ENCODE measurements at regions not wholly inside any gene's neighbourhood (a gene's known extent, or its start where the extent isn't known, plus 50 kb on each side); places are given as distances from the start of the nearest gene placed in this dataset.
"Not testable (repeated sequence)": the region's sequence is repeated elsewhere in the genome, so short reads cannot be mapped to it uniquely, and the experiment has no call there.

DNA sequence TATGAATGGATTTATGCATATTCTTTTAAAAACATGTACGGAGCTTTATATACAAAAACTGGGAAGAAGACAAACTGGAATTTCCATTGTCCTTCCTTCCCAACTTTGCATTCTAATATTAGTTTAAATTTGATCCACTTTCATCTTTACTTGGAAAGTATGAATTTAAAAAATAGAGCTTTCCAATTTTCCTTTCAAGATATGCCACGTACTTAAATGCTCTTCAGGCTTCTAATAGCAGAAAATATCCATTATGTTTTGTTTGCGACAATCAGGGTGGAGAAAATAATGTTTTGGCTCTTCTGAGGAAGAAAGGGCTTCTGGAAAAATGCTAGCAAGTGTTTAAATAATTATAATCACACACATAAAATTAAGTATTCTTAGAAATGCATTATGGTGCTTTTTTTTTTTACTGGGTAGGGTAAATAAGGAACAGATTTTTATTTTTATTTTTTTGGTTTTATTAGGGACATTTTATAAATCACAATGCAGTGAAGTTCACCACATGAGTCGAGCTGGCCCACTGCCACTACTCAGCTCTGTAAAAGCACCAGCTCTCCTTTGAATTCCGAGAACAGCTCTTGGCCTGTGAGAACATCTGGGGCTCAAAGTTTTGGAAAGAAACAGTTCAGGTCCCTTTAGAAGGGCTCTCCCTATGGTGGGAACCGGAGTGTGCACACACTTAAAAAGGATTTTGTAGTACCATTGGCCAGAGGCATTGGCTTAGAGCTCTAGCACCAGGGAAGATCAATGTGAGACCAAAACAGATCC, 287.4 kb upstream of the LYPLAL1 start:
- no peak for DNase-seq

DNA sequence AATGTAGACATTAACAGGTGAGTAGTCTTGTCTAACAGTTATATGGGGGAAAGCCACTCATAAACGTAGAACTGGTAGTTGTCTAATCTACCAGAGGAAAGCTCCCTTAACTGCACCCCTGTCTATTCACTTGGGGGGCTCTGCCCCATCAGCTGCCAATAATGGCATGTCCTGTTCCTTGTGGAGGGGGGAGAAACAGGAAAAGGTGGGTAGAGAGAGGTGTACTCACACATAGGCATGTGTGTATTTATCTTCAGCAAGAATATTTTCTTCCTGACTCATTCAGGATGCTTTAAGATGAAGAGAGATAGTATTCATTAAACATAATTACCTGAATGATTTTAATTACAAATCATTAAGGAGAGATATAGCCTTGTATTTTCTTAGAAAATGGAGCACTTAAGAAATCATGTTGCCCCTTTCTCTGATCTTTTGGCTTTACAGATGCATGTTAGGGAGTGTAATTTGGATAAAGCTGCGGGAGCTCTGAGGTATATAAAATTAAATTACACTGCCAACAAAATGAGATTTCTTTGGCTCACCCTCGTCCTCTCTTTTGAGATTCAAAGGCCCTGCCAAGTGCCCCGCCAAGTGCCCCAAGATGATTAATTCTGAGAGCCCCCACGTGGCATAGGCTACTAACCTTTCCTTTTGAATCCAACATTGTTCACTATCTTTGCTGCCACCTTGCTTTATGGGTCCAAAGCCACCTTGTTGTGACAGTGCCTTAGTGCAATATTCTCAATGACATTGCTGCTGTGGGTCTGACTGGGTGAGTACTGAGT, 286.3 kb upstream of the LYPLAL1 start:
- DNase-seq, result no peak

DNA sequence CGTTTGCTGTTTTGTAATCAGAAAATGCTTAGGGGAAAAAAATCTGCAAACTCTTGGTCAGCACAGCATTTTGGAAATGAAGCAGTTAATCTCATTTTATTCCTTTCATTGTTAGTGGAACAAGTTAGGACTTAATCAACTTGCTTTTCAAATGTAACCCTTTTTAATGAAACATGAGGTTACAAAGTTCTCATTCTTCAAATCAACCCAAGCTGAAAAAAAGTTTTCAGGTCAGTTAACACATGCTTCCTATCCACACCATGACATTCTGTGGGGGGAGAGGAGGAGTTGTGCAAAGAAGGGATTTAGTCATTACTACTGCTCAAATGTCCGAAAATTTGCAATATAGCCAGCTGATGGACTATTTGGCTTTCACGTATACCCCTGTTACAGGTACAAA, 283.2 kb upstream of the LYPLAL1 start:
- DNase-seq, result no peak

DNA sequence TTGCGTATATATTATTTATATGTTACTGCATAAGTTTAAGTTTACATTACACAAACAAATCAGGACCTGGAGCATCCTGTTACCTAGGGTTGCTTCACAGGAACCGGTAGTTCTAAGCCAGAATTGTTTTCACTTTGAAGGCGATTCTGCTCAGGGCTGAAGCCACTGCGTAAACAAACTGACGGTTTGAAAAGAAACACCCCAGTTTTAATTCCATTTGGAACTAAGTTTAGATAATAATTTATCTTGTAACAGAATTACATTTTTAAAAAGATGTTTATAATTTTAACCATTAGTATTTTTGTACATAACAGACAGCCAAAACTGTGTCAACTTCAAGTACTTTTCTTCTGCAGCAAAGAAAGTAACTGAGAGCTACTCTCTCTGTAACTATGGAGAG, 282.1 kb upstream of the LYPLAL1 start:
- no peak for DNase-seq

- DNase-seq, result no peak
Measured at GRCh38 chr1:218895064-218895587, 278.6 kb upstream of the LYPLAL1 start.

GRCh38 chr1:218896202-218896601, 277.5 kb upstream of the LYPLAL1 start:
- no peak for DNase-seq

- DNase-seq, result no peak
Measured at GRCh38 chr1:218898921-218899320, 274.8 kb upstream of the LYPLAL1 start.

DNA sequence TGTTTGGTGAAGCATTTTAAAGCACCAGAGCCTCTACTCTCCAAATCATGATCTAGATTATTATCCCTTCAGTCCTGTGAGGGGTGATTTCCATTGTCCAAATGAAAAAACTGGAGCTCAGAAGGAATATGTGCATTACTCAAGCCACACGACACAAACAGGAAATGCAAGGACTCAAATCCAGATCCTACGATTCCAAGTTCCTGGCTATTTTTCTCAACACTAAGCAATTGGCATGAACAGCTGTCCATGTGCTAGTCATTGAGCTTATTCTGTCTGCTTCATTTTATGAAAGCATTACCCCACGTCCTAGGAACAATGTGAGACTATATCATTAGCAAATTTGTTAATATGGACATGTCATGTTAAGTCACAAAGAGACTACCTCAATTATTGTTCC, 273.1 kb upstream of the LYPLAL1 start:
- no peak for DNase-seq

GRCh38 chr1:218904416-218904815, 269.3 kb upstream of the LYPLAL1 start:
- no peak for DNase-seq

- DNase-seq, result no peak
Measured at GRCh38 chr1:218916720-218917119, 257.0 kb upstream of the LYPLAL1 start.

DNA sequence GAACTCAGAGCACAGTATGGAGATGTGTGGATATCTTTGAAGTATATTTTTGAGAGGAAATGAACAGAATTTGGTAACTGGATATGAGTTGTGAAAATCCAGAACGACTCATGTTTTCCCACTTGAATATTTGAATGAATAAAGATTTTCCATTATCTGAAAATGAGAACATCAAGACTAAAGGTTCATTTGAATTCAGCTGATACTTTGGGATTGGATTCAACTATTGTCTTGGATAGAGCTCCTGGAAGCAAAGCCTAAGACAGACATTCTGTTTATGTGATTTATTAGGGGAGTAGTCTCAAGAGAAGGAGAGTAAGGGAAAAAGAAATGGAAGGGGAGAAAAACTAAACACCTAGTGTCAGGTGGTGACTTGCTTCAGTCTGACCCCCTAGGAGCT, 256.0 kb upstream of the LYPLAL1 start:
- no peak for DNase-seq

- DNase-seq, result no peak
Measured at GRCh38 chr1:218925777-218926176, 247.9 kb upstream of the LYPLAL1 start.

- DNase-seq, result no peak
Measured at GRCh38 chr1:218926631-218927030, 247.0 kb upstream of the LYPLAL1 start.

DNA sequence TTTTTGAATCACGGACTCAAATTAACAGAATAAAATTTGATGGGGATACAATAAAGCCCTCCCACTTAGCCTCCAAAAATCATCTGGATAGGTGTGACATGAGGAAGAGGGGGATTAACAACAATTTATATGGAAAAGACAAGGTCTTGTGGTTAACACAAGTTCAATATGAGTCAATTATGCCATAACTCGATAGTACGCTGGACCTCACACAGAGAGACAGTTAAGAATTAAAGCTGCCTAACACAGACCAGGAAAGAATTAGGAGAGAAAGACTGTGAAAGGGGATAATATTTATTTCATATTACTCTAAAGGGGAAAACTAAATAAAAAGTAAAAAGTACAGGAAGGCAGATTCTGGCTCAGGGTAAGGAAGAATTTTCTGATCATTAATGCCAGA, 243.7 kb upstream of the LYPLAL1 start:
- DNase-seq, result no peak

GRCh38 chr1:218930472-218931241, 243.0 kb upstream of the LYPLAL1 start:
- no peak for DNase-seq

GRCh38 chr1:218931324-218931723, 242.4 kb upstream of the LYPLAL1 start:
- no peak for DNase-seq

GRCh38 chr1:218933513-218933912, 240.2 kb upstream of the LYPLAL1 start:
- no peak for DNase-seq

- DNase-seq, result not testable (repeated sequence)
Measured at GRCh38 chr1:218935408-218935807, 238.3 kb upstream of the LYPLAL1 start.

- DNase-seq, result no peak
Measured at GRCh38 chr1:218938259-218938658, 235.4 kb upstream of the LYPLAL1 start.

- no peak for DNase-seq
Measured at GRCh38 chr1:218939095-218939494, 234.6 kb upstream of the LYPLAL1 start.

- DNase-seq, result no peak
Measured at GRCh38 chr1:218942431-218942830, 231.2 kb upstream of the LYPLAL1 start.

DNA sequence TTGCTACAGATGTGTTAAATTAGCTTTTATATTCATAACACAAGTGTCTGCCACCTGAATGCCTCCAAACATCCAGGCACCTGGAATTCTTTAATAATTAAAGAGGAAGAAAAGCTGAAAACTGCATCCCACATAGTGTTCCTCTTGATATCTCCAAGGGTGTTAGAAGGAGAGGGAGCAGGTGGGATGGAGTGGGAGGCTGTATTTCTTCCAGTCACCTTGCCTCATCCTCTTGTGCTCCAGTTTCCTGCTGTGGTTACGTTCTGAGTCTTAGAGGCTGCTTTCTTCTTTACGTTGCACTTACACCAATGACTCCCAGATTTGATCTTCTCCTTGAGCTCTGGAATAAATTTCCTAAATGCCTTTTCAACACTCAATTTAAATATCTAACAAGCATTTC, 230.3 kb upstream of the LYPLAL1 start:
- no peak for DNase-seq

- no peak for DNase-seq
Measured at GRCh38 chr1:218945050-218945449, 228.6 kb upstream of the LYPLAL1 start.

Data from NCI-H1092 (cell line).